Glutamatergic neuron (in vitro differentiated cells): ENCODE measurements at regions not wholly inside any gene's neighbourhood (a gene's known extent, or its start where the extent isn't known, plus 50 kb on each side); places are given as distances from the start of the nearest gene placed in this dataset.

Source experiments
- DNase-seq: peaks from one replicate; pipeline ENCODE4 v3.0.0; 2022
- H3K27ac Mint-ChIP-seq: one replicate; pipeline ENCODE4 v1.8.0; 2020; ENCODE audit warnings: mild to moderate bottlenecking, mixed read lengths, inconsistent platforms; ENCODE audit not compliant: unreplicated experiment
- H3K27me3 Mint-ChIP-seq: one replicate; pipeline ENCODE4 v1.8.0; 2020; ENCODE audit warnings: mild to moderate bottlenecking, moderate library complexity, mixed read lengths, inconsistent platforms; ENCODE audit not compliant: unreplicated experiment
- H3K36me3 Mint-ChIP-seq: one replicate; pipeline ENCODE4 v1.8.0; 2020; ENCODE audit warnings: mild to moderate bottlenecking, mixed read lengths, inconsistent platforms; ENCODE audit not compliant: unreplicated experiment
- H3K4me1 Mint-ChIP-seq: one replicate; pipeline ENCODE4 v1.8.0; 2020; ENCODE audit warnings: mild to moderate bottlenecking, low read depth, mixed read lengths, inconsistent platforms; ENCODE audit not compliant: unreplicated experiment
- H3K4me3 Mint-ChIP-seq: one replicate; pipeline ENCODE4 v1.8.0; 2020; ENCODE audit warnings: mild to moderate bottlenecking, mixed read lengths, inconsistent platforms; ENCODE audit not compliant: unreplicated experiment
- H3K9me3 Mint-ChIP-seq: one replicate; pipeline ENCODE4 v1.8.0; 2020; ENCODE audit warnings: mild to moderate bottlenecking, moderate library complexity, mixed read lengths, inconsistent platforms; ENCODE audit not compliant: unreplicated experiment
- TF ChIP-seq, protein P1 (sequence below): fragments of 200-600 bp; sonication (generic); IDR thresholded peaks from one replicate; pipeline ENCODE4 v1.5.0; 2021; ENCODE audit not compliant: partially characterized antibody, unreplicated experiment

DNA sequence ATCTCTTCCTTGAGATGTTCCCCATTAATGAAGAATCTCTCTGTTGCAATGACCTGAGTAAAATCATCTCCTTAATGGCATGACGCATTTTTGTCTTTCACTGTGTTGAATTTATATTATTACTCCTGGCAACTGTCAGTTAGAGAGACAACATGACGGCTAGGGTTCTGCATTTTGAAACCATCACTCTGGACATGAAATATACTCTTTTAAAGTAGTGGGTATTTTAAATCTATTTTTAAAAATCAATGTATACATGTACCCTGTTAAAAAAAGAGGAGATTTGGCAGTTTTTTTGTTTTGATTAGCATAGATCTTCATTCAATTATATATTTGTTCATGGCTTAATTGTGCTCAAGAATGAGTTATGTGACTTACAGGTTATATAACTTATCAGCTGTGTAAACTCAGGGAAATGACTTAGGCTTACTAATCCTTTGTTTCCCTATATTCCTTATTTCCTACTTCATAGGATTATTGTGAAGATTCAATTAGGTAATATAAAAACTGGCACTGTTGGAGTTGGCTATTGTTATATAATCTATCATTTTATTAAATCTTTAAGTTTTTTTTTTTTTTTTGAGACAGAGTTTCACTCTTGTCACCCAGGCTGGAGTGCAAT, 632.0 kb upstream of the SPRY2 start:
- no peaks in the 10 kb centered on the region for H3K27me3 Mint-ChIP-seq
- H3K27ac Mint-ChIP-seq: no peak overlapping the region
- H3K4me1 Mint-ChIP-seq: no peaks in the 10 kb centered on the region
- no peak for DNase-seq
- no peak overlapping the region for H3K4me3 Mint-ChIP-seq
- TF ChIP-seq, protein P1, sequence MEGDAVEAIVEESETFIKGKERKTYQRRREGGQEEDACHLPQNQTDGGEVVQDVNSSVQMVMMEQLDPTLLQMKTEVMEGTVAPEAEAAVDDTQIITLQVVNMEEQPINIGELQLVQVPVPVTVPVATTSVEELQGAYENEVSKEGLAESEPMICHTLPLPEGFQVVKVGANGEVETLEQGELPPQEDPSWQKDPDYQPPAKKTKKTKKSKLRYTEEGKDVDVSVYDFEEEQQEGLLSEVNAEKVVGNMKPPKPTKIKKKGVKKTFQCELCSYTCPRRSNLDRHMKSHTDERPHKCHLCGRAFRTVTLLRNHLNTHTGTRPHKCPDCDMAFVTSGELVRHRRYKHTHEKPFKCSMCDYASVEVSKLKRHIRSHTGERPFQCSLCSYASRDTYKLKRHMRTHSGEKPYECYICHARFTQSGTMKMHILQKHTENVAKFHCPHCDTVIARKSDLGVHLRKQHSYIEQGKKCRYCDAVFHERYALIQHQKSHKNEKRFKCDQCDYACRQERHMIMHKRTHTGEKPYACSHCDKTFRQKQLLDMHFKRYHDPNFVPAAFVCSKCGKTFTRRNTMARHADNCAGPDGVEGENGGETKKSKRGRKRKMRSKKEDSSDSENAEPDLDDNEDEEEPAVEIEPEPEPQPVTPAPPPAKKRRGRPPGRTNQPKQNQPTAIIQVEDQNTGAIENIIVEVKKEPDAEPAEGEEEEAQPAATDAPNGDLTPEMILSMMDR: no peak
- H3K36me3 Mint-ChIP-seq: no peaks in the 10 kb centered on the region
- peaks cover 1% of the 10 kb centered on the region for H3K9me3 Mint-ChIP-seq

DNA sequence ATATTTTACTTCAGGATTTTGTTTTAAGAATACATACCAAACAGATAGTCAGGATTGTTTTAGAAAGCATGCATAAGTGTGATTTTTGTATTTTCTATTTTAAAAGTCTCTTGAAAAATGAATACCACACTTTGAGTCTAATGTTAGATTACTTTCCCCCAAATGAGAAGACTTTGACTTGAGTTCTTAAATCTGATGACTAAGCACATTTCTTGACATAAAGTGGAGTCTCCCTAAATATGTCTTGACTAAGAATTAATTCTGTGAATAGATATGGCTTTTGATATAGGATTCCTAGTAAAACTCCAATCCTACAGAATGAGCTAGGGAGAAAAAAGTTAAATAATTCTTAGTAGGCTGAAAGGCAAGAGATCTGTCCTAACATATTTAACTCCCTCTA, 624.2 kb upstream of the SPRY2 start:
- peaks cover 2% of the 10 kb centered on the region for H3K9me3 Mint-ChIP-seq
- H3K4me1 Mint-ChIP-seq: peaks cover 16% of the 10 kb centered on the region
- H3K4me3 Mint-ChIP-seq: no peak overlapping the region
- TF ChIP-seq, protein P1: no peak
- DNase-seq: no peak
- no peak overlapping the region for H3K27ac Mint-ChIP-seq
- no peaks in the 10 kb centered on the region for H3K36me3 Mint-ChIP-seq
- no peaks in the 10 kb centered on the region for H3K27me3 Mint-ChIP-seq

DNA sequence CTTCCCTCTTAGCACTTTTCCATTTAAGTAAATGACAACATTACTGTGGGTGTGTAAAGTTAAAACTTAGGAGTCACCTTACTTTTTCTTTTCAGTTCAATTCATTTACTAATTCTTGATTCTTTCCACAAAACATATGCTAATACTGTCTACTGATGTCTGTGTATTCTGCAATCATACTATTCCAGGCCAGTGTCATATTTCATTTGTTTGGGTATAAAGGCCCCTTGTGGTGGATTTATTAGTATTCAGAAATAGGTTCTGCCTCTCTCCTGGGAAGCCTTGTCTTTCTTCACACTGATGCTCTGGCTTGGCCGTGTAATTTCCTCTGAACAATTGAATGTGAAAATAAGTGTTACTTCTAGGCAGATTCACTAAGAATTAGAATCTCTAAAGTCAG, 621.9 kb upstream of the SPRY2 start:
- Mint-ChIP-seq H3K36me3 (no peaks in the 10 kb centered on the region), H3K27me3 (no peaks in the 10 kb centered on the region), H3K27ac (no peak overlapping the region), H3K4me1 (peaks cover 16% of the 10 kb centered on the region), H3K9me3 (peaks cover 2% of the 10 kb centered on the region), H3K4me3 (peak overlapping the region; percentile 12)
- no peak for DNase-seq
- TF ChIP-seq, protein P1: no peak

DNA sequence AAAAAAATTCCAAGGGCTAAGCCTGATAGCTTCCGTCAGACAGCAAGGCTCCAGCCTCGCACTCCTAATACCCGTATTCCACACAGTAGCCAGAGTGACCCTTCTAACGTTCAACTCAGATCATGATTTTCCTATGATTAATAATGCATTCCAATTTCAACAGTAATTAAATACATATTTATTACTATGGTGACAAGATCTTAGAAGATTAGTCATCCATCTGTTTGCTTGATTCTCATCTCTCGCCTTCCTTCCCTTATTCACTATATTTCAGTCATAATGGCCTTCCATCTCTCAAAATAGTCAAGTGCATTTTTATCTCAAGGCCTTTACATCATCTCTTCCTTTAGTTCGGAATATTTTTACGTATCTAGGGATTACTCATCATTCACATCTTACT, 621.2 kb upstream of the SPRY2 start:
- H3K4me1 Mint-ChIP-seq: peaks cover 18% of the 10 kb centered on the region
- no peaks in the 10 kb centered on the region for H3K27me3 Mint-ChIP-seq
- DNase-seq: no peak
- TF ChIP-seq, protein P1: no peak
- H3K9me3 Mint-ChIP-seq: peaks cover 2% of the 10 kb centered on the region
- no peaks in the 10 kb centered on the region for H3K36me3 Mint-ChIP-seq
- no peak overlapping the region for H3K4me3 Mint-ChIP-seq
- H3K27ac Mint-ChIP-seq: no peak overlapping the region

DNA sequence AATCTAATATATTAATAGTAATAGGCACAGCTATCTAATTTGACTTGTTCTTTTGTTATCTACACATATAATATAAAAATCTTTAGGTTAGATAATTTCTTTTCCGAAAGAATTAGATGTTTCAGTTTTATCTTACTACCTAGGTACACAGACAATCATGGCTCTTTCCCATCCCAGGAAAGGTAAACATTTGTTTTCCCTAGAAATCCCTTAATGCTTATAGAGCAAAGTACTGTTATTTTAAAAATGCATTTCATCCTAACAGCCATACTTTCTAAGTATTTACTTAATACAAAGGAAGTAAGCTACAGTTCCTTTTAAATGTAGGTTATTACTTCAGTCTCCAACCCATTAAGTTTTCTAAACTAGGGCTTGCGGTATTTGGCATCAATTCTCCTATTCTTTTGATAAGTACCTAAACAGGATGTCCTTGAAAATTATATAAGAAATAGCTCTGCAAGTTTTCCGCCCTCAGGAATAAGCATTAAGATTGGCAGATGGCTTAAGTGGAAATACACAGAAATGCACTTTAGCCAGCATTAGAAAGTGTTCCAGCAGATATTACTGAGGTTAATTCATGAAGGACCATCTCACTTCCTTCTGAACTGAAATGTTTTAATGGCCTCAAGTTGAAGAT, 616.2 kb upstream of the SPRY2 start:
- Mint-ChIP-seq H3K4me1 (peaks cover 1% of the 10 kb centered on the region), H3K27me3 (no peaks in the 10 kb centered on the region), H3K9me3 (peaks cover 2% of the 10 kb centered on the region), H3K27ac (no peak overlapping the region), H3K4me3 (no peak overlapping the region), H3K36me3 (no peaks in the 10 kb centered on the region)
- TF ChIP-seq, protein P1: no peak
- DNase-seq: no peak
